Progenitor cell of endocrine pancreas (in vitro differentiated cells): ENCODE measurements at regions not wholly inside any gene's neighbourhood (a gene's known extent, or its start where the extent isn't known, plus 50 kb on each side); places are given as distances from the start of the nearest gene placed in this dataset.
"Not testable (repeated sequence)": the region's sequence is repeated elsewhere in the genome, so short reads cannot be mapped to it uniquely, and the experiment has no call there.

ENCODE experiments used
- DNase-seq: peaks from one replicate; pipeline ENCODE4 v3.0.0; 2021; ENCODE audit warnings: low spot score; ENCODE audit not compliant: unreplicated experiment
- H3K27ac Mint-ChIP-seq: 2 replicates; pipeline ENCODE4 v1.8.0; 2021; ENCODE audit warnings: mild to moderate bottlenecking, moderate library complexity, mixed read lengths
- H3K27me3 Mint-ChIP-seq: 2 replicates; pipeline ENCODE4 v1.8.0; 2021; ENCODE audit warnings: mixed read lengths
- H3K36me3 Mint-ChIP-seq: 2 replicates; pipeline ENCODE4 v1.8.0; 2022; ENCODE audit warnings: mixed read lengths; ENCODE audit not compliant: insufficient read depth
- H3K4me1 Mint-ChIP-seq: 2 replicates; pipeline ENCODE4 v1.8.0; 2021; ENCODE audit warnings: low read depth, mixed read lengths
- H3K4me3 Mint-ChIP-seq: 2 replicates; pipeline ENCODE4 v1.8.0; 2021; ENCODE audit warnings: low read depth, mild to moderate bottlenecking, moderate library complexity, mixed read lengths
- H3K9me3 Mint-ChIP-seq: 2 replicates; pipeline ENCODE4 v1.8.0; 2021; ENCODE audit warnings: low read depth, mixed read lengths
- CTCF ChIP-seq: fragments of 200-600 bp; sonication (generic); IDR thresholded peaks from one replicate; pipeline ENCODE4 v1.5.0; 2021; ENCODE audit warnings: antibody characterized with exemption, mild to moderate bottlenecking; ENCODE audit not compliant: unreplicated experiment

GRCh38 chr2:6196449-6196848, 504.3 kb downstream of the SOX11 start:
- no peaks in the 10 kb centered on the region for H3K4me1 Mint-ChIP-seq
- TF ChIP-seq CTCF, result no peak
- peaks cover 17% of the 10 kb centered on the region for H3K9me3 Mint-ChIP-seq
- H3K4me3 Mint-ChIP-seq, result no peak overlapping the region
- no peak for DNase-seq
- H3K27ac Mint-ChIP-seq, result no peak overlapping the region
- peaks cover 3% of the 10 kb centered on the region for H3K36me3 Mint-ChIP-seq
- H3K27me3 Mint-ChIP-seq, result no peaks in the 10 kb centered on the region

- not testable (repeated sequence) for H3K4me3 Mint-ChIP-seq, DNase-seq, H3K27me3 Mint-ChIP-seq, H3K36me3 Mint-ChIP-seq, H3K27ac Mint-ChIP-seq
- Mint-ChIP-seq H3K4me1 (peaks cover 19% of the 10 kb centered on the region), H3K9me3 (peaks cover 17% of the 10 kb centered on the region)
Measured at GRCh38 chr2:6198370-6198919, 506.3 kb downstream of the SOX11 start.

GRCh38 chr2:6202756-6203155, 510.6 kb downstream of the SOX11 start:
- peaks cover 8% of the 10 kb centered on the region for H3K9me3 Mint-ChIP-seq
- no peaks in the 10 kb centered on the region for H3K27me3 Mint-ChIP-seq

GRCh38 chr2:6203291-6203959, 511.2 kb downstream of the SOX11 start:
- Mint-ChIP-seq H3K4me3 (peak overlapping the region; percentile 48), H3K9me3 (peaks cover 6% of the 10 kb centered on the region), H3K27me3 (no peaks in the 10 kb centered on the region), H3K4me1 (peaks cover 46% of the 10 kb centered on the region), H3K27ac (peak overlapping the region; percentile 89), H3K36me3 (peaks cover under 1% of the 10 kb centered on the region)
- no peak for TF ChIP-seq CTCF
- no peak for DNase-seq

More at GRCh38 chr2:6202756-6203155, 510.6 kb downstream of the SOX11 start:
- peaks cover 45% of the 10 kb centered on the region for H3K4me1 Mint-ChIP-seq
- TF ChIP-seq CTCF, result no peak
- H3K4me3 Mint-ChIP-seq, result peak overlapping the region; percentile 40
- H3K36me3 Mint-ChIP-seq, result peaks cover 2% of the 10 kb centered on the region
- no peak for DNase-seq
- peak overlapping the region; percentile 89 for H3K27ac Mint-ChIP-seq

GRCh38 chr2:6206882-6207281, 514.7 kb downstream of the SOX11 start:
- DNase-seq, result no peak
- H3K27me3 Mint-ChIP-seq, result no peaks in the 10 kb centered on the region
- H3K4me1 Mint-ChIP-seq, result peaks cover 54% of the 10 kb centered on the region
- H3K4me3 Mint-ChIP-seq, result no peak overlapping the region
- no peak overlapping the region for H3K27ac Mint-ChIP-seq
- no peak for TF ChIP-seq CTCF
- H3K9me3 Mint-ChIP-seq, result peaks cover 11% of the 10 kb centered on the region
- peaks cover 3% of the 10 kb centered on the region for H3K36me3 Mint-ChIP-seq

- Mint-ChIP-seq H3K27ac (no peak overlapping the region), H3K4me1 (peaks cover 40% of the 10 kb centered on the region), H3K36me3 (peaks cover 3% of the 10 kb centered on the region), H3K9me3 (peaks cover 11% of the 10 kb centered on the region), H3K27me3 (no peaks in the 10 kb centered on the region), H3K4me3 (no peak overlapping the region)
- TF ChIP-seq CTCF, result no peak
- no peak for DNase-seq
Measured at GRCh38 chr2:6211236-6211635, 519.1 kb downstream of the SOX11 start.
